Activated naive CD8-positive, alpha-beta T cell treated with anti-CD3 and anti-CD28 coated beads for 36 hours (primary cell): ENCODE measurements at regions not wholly inside any gene's neighbourhood (a gene's known extent, or its start where the extent isn't known, plus 50 kb on each side); places are given as distances from the start of the nearest gene placed in this dataset.

Source experiments
- DNase-seq: peaks from one replicate; pipeline ENCODE4 v3.0.0; 2021
- H3K27ac Mint-ChIP-seq: one replicate; pipeline ENCODE4 v1.8.0; 2022; ENCODE audit warnings: mild to moderate bottlenecking, moderate library complexity, mixed read lengths
- H3K27me3 Mint-ChIP-seq: one replicate; pipeline ENCODE4 v1.8.0; 2022; ENCODE audit warnings: mild to moderate bottlenecking, mixed read lengths
- H3K36me3 Mint-ChIP-seq: one replicate; pipeline ENCODE4 v1.8.0; 2021; ENCODE audit warnings: mild to moderate bottlenecking, mixed read lengths
- H3K4me1 Mint-ChIP-seq: one replicate; pipeline ENCODE4 v1.8.0; 2021; ENCODE audit warnings: mixed read lengths
- H3K4me3 Mint-ChIP-seq: one replicate; pipeline ENCODE4 v1.8.0; 2022; ENCODE audit warnings: mild to moderate bottlenecking, moderate library complexity, mixed read lengths
- H3K9me3 Mint-ChIP-seq: one replicate; pipeline ENCODE4 v1.8.0; 2022; ENCODE audit warnings: mixed read lengths

DNA sequence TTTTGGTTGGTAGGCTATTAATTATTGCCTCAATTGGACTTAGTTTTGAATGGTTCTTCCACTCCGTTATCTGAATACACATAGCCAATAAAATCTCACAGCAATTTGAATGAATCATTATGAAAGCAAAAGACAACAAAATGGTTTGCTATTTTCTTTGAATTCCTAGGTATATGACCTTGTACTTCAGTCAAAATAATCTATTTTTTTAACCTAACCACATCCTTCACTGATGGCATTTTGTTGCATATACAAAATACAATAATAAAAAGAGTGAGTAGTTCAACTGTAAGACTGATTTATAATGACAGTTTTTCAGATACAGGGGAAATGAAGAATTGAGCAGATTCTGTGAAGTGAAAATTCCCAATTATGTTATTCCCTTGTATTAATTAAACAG, 433.1 kb downstream of the HTR7 start:
- no peaks in the 10 kb centered on the region for H3K27me3 Mint-ChIP-seq
- no peak for DNase-seq
- H3K9me3 Mint-ChIP-seq, result peaks cover 9% of the 10 kb centered on the region
- H3K36me3 Mint-ChIP-seq, result no peaks in the 10 kb centered on the region
- no peak overlapping the region for H3K4me3 Mint-ChIP-seq
- H3K27ac Mint-ChIP-seq, result no peak overlapping the region
- no peaks in the 10 kb centered on the region for H3K4me1 Mint-ChIP-seq

DNA sequence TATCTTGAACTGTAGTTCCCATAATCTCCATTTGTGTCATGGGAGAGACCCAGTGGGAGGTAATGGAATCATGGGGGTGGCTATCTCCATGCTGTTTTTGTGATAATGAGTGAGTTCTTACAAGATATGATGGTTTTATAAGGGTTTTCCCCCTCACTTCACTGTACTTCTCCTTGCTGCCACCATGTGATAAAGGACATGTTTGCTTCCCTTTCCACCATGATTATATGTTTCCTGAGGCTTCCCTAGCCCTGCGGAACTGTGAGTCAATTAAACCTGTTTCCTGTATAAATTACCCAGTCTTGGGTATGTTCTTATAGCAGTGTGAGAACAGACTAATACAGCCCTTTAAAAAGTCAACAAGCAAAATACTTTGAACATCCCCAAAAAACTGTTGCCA, 427.7 kb downstream of the HTR7 start:
- H3K4me3 Mint-ChIP-seq, result no peak overlapping the region

DNA sequence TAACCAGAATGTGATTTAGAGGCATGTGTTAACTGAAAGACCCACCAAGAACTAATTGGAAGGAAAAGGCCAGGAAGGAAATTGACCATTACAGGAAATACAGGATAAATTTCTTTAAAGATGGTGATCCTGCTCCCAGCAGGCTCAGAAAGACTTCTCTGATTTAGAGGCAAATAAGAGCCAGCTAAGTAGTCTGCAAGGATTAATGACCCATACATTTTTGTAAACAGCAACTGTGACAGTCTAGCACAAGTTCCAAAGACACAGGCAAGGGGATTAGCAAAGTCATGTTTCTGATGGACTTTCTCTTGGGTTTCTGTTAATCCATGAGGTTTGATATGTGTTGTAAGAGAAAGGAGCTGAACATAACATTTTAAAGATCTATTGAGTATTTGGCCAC, 425.0 kb downstream of the HTR7 start:
- Mint-ChIP-seq H3K27ac (no peak overlapping the region), H3K4me1 (no peaks in the 10 kb centered on the region), H3K27me3 (no peaks in the 10 kb centered on the region), H3K36me3 (no peaks in the 10 kb centered on the region), H3K4me3 (no peak overlapping the region), H3K9me3 (no peaks in the 10 kb centered on the region)
- no peak for DNase-seq

More for the DNA sequence above, 427.7 kb downstream of the HTR7 start:
- DNase-seq, result no peak
- Mint-ChIP-seq H3K9me3 (peaks cover 5% of the 10 kb centered on the region), H3K36me3 (no peaks in the 10 kb centered on the region), H3K27me3 (no peaks in the 10 kb centered on the region), H3K4me1 (no peaks in the 10 kb centered on the region), H3K27ac (no peak overlapping the region)

DNA sequence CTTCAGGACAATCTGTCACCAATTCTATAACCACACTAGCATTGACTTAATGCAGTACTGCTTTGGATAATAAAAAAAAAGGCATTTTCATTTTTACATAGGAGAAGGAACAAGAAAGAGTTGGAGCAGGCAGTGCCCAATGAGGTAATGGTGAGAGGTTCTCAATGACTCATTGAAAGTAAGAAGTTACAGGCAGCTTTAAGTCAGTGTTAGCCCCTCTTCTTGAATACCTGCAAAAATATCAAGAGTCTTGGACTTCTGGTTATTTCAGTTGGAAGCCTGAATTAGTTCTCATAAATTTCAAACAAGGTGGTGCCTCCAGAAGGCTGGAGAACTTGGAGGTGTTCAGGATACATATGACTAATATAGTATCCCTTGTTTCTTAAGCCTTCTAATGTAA, 422.5 kb downstream of the HTR7 start:
- Mint-ChIP-seq H3K4me3 (no peak overlapping the region), H3K27me3 (no peaks in the 10 kb centered on the region), H3K36me3 (no peaks in the 10 kb centered on the region), H3K9me3 (peaks cover 3% of the 10 kb centered on the region), H3K27ac (no peak overlapping the region), H3K4me1 (no peaks in the 10 kb centered on the region)
- DNase-seq, result no peak

DNA sequence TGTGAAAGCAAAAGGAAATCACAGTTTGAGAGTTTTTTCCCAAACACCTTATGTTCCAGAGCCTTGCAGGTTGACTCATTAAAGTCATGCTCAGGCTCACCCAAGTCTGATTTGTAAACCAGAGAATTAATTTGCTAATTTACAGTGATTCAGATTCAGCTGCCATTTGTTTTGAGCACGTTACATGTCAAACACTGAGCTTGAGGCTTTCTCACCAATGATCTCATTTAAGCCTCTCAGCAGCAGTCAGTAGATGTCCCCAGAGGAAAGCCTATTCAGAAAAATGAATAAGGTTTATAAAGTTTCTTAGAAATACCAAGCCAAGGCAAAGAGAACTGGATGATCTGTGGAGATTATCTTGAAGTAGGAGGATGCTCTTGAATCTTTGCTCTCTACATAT, 420.4 kb downstream of the HTR7 start:
- Mint-ChIP-seq H3K27ac (no peak overlapping the region), H3K4me1 (no peaks in the 10 kb centered on the region), H3K9me3 (peaks cover 11% of the 10 kb centered on the region)

DNA sequence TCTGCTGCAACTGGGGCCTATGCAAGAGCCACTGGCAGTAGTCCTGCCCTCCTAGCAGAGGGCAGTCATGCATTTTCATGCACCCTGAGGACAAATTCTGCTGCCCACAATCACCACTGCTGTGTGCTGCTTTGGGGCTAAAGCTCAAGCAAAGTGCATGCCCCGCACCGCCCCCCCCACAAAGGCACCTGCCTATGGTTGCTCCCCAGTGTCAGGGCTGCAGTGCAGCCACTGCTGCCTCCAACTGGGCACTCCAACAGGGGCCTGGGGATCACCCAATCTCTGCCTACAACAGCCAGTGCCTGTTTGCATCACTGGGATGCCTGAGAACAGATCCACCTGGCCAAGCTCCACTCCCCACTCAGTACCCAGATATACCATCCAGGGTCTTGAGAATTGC, 417.0 kb downstream of the HTR7 start:
- DNase-seq, result no peak
- Mint-ChIP-seq H3K4me3 (no peak overlapping the region), H3K9me3 (peaks cover 19% of the 10 kb centered on the region), H3K4me1 (no peaks in the 10 kb centered on the region), H3K36me3 (no peaks in the 10 kb centered on the region), H3K27ac (no peak overlapping the region), H3K27me3 (no peaks in the 10 kb centered on the region)

More for the DNA sequence above, 420.4 kb downstream of the HTR7 start:
- no peak overlapping the region for H3K4me3 Mint-ChIP-seq
- H3K36me3 Mint-ChIP-seq, result no peaks in the 10 kb centered on the region
- no peak for DNase-seq
- H3K27me3 Mint-ChIP-seq, result no peaks in the 10 kb centered on the region

DNA sequence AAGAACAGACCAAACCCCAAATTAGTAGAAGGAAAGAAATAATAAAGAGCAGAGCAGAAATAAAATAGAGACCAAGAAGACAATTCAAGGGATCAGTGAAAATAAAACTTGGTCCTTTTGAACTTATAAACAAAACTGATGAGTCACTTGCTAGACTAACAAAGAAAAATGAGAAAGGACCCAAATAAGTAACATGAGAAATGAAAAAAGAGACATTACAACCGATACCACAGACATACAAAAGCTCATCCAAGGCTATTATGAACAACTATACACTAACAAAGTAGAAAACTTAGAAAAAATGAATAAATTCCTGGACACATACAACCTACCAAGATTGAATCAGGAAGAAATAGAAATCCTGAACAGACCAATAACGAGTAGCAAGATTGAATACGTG, 414.5 kb downstream of the HTR7 start:
- DNase-seq, result no peak
- Mint-ChIP-seq H3K4me3 (no peak overlapping the region), H3K4me1 (no peaks in the 10 kb centered on the region), H3K27ac (no peak overlapping the region), H3K27me3 (no peaks in the 10 kb centered on the region), H3K9me3 (peaks cover 20% of the 10 kb centered on the region), H3K36me3 (no peaks in the 10 kb centered on the region)

DNA sequence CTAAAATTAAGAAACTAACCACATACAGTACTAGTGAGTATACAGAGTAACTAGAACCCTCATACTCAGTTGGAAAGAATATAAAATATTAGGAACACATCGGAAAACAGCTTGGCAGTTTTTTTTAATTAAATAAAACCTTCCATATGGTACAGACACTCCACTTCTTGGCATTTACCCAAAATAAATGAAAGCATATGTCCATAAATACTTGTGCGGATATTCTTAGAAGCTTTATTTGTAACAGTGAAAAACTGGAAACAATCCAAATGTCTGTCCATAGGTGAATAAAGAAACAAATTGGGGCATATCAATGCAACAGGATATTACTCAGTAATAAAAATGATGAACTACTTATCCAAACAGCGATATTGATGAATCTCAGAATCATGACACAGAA, 410.0 kb downstream of the HTR7 start:
- no peak for DNase-seq

DNA sequence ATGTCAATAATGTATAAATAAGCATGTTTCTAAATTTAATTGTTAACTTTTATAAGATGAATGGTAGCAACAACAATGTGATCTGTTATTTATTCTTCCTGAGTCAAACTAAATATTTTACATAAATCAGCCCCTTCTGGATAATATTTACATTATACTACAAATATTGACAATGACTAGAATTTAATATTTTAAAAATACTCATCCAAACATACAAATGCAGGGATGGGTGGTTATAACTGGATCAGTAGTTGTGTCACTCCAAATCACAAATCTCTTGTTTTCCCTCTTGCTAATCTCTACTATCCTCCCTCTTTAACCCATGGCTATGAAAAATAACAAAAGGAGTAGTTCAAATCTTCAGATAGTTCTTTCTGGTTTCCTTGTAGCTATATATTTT, 407.0 kb downstream of the HTR7 start:
- no peak overlapping the region for H3K27ac Mint-ChIP-seq

More for the DNA sequence above, 410.0 kb downstream of the HTR7 start:
- no peaks in the 10 kb centered on the region for H3K36me3 Mint-ChIP-seq
- H3K9me3 Mint-ChIP-seq, result peaks cover 8% of the 10 kb centered on the region
- H3K4me3 Mint-ChIP-seq, result no peak overlapping the region
- no peak overlapping the region for H3K27ac Mint-ChIP-seq
- no peaks in the 10 kb centered on the region for H3K27me3 Mint-ChIP-seq
- H3K4me1 Mint-ChIP-seq, result no peaks in the 10 kb centered on the region

DNA sequence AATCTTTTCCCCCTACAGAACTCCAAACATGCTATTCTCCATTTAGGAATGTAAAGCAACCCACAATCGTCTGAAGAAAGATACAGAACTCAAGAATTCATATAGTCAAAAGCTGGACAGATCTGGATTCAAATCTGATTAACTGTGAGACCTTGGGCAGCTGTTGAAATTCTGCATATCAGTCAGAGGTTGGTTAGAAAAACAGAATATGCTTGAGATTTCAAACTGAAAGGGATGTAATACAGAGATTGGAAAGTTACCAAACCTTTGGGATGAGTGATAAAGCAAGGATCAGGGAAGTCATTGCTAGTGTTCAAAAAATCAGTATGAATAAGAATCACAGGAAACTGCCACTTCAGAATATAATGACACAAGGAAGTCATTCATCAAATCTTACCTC, 406.6 kb downstream of the HTR7 start:
- DNase-seq, result no peak
- Mint-ChIP-seq H3K36me3 (no peaks in the 10 kb centered on the region), H3K4me1 (no peaks in the 10 kb centered on the region), H3K27me3 (no peaks in the 10 kb centered on the region), H3K27ac (no peak overlapping the region), H3K4me3 (no peak overlapping the region), H3K9me3 (peaks cover 1% of the 10 kb centered on the region)

More for the DNA sequence above, 407.0 kb downstream of the HTR7 start:
- Mint-ChIP-seq H3K9me3 (peaks cover 1% of the 10 kb centered on the region), H3K4me3 (no peak overlapping the region), H3K4me1 (no peaks in the 10 kb centered on the region), H3K27me3 (no peaks in the 10 kb centered on the region), H3K36me3 (no peaks in the 10 kb centered on the region)
- DNase-seq, result no peak

DNA sequence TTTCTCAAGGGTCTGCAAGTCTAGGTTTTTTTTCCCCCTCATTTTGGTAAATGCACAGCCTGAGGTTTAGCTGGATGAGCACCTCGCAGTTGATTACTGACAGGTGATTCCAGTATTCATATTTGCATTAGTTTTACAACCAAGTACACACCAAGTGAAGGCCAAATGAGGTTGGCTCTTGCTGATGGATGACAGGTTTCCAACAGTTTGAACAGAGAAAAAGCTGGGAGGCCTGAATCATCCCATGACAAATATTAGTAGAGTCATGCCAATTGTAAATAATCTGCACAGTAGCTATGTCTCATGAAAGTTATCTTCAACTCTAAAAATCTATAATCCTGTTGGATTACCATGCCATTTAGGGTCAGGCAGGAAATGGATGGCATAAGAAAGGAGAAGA, 399.8 kb downstream of the HTR7 start:
- H3K4me3 Mint-ChIP-seq, result no peak overlapping the region
- DNase-seq, result no peak
- peaks cover 3% of the 10 kb centered on the region for H3K27me3 Mint-ChIP-seq
- no peaks in the 10 kb centered on the region for H3K9me3 Mint-ChIP-seq
- no peaks in the 10 kb centered on the region for H3K4me1 Mint-ChIP-seq
- no peaks in the 10 kb centered on the region for H3K36me3 Mint-ChIP-seq
- H3K27ac Mint-ChIP-seq, result no peak overlapping the region

DNA sequence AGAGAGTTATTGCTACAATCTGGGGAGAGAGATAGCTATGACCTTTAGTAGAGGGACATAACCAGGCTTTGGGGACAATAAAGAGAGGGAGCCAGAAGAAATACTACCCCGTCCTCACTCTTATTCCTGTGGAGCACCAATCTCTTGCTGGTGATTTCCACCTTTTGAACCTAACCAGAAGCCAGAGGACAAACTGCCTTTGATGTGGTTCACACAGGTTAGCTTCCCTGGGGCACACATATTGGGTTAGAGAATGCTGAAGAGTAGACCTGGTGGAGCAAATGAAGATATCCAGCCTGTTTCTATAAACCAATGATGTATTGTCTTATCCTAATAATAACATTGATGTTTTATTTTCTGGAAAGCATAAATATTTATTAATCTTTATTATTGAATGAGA, 399.3 kb downstream of the HTR7 start:
- Mint-ChIP-seq H3K27me3 (peaks cover 3% of the 10 kb centered on the region), H3K4me1 (no peaks in the 10 kb centered on the region), H3K36me3 (no peaks in the 10 kb centered on the region), H3K4me3 (no peak overlapping the region), H3K9me3 (no peaks in the 10 kb centered on the region), H3K27ac (no peak overlapping the region)
- no peak for DNase-seq

DNA sequence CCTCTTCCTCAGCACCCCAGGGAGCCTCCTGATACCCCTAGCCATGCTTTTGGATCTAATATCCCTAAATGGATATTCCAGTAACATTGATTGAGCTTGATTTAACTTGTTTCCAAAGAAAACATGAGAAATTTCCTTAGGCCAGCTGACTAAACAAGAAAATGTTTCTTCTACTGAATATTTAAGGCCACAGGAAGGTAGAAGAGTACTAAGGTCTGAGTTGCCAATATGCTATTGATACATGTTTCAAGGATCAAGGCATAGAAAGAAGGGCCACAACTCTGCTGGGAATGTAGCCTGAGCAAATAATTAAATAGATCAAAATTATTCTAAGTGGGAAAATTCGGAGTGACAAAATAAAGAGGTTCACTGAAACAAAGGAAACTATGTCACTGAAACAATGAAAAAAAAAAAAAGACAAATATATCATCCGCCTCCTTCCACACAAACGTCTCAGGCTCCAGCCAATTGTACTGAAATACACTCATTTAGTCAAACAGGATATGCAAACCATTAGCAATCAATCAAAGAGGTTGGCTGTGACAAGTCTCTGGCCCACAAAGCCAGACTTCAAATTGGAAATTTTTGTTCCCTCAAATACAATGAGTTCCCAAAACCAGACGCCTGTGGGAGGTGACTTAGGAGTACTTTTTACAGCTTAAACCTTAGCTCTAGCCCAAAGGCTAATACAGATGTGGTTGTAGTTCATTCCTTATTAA, 396.2 kb downstream of the HTR7 start:
- Mint-ChIP-seq H3K9me3 (no peaks in the 10 kb centered on the region), H3K4me3 (no peak overlapping the region), H3K27ac (no peak overlapping the region), H3K36me3 (no peaks in the 10 kb centered on the region), H3K4me1 (no peaks in the 10 kb centered on the region), H3K27me3 (peaks cover 3% of the 10 kb centered on the region)
- no peak for DNase-seq

DNA sequence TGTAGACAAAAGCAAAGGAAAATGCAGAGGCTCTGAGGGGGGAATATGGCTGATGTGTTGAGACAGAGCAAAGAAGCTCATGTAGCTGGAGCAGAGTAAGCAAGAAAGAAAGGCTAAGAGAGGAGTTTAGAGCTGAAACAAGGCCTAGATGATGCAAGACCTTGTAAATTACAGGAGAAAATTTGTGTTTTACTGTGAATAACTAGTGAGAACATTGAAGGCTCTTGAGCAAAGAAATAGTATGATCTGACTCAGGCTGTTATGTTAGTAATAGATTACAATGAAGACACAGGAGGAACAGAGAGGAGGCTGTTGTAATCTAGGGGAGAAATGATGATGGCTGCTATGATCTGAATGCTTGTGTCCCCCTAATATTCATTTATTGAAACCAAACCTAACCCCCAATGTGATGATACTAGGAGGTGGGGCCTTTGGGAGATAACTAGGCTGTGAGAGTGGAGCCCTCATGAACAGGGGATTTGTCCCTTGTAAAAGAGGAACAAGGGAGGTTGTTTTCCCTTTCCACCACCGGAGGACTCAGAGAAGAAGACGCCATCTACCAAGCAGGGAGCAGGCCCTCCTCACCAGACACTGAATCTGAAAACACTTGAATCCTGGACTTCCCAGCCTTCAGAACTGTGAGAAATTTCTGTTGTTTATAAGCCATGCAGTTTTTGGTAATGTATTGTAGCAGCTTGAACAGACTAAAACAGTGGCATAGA, 394.9 kb downstream of the HTR7 start:
- H3K36me3 Mint-ChIP-seq, result no peaks in the 10 kb centered on the region
- no peak for DNase-seq
- H3K27ac Mint-ChIP-seq, result no peak overlapping the region
- no peak overlapping the region for H3K4me3 Mint-ChIP-seq
- H3K27me3 Mint-ChIP-seq, result peaks cover 3% of the 10 kb centered on the region
- H3K4me1 Mint-ChIP-seq, result no peaks in the 10 kb centered on the region
- no peaks in the 10 kb centered on the region for H3K9me3 Mint-ChIP-seq

DNA sequence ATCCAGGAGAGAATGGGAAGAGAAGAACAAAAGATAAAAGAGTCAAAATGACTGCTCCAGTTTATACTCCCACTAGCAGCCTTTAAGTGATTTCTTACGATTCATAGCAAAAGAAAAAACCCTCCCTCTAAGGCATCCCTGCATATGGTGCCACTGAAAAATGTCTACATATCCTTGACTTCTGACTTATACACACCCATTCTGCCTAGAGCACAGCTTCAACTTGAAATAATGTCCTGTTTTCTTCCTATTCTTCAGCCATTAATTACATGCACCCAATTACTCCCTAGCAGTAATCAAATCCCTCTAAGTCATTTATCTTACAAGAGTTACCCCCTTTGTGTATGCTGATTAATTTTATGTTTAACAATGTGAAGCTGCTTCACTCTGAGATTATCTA, 393.5 kb downstream of the HTR7 start:
- Mint-ChIP-seq H3K27me3 (no peaks in the 10 kb centered on the region), H3K9me3 (no peaks in the 10 kb centered on the region), H3K27ac (no peak overlapping the region), H3K4me1 (no peaks in the 10 kb centered on the region), H3K36me3 (no peaks in the 10 kb centered on the region), H3K4me3 (no peak overlapping the region)
- no peak for DNase-seq

DNA sequence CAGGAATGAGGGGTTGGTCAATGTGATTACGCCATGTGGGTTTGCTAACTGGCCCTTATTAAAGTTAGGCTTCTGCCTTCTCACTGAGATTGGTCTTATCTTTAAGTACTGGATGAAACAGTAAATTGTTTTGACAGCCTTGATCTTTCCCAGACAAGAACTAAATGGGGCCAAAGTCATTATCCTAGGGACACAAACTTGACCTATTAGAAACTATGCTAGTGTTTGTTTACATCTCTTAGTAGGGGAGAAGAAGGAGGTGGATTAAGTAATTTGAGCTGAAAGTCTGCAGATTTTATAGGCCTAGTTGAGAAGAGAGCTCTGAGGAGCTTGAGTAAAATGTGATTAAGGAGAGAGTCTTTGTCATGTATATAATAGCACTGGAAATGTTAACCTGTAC, 386.9 kb downstream of the HTR7 start:
- H3K36me3 Mint-ChIP-seq, result no peaks in the 10 kb centered on the region
- H3K9me3 Mint-ChIP-seq, result peaks cover 7% of the 10 kb centered on the region
- H3K4me1 Mint-ChIP-seq, result no peaks in the 10 kb centered on the region
- DNase-seq, result no peak
- no peak overlapping the region for H3K27ac Mint-ChIP-seq
- no peak overlapping the region for H3K4me3 Mint-ChIP-seq
- no peaks in the 10 kb centered on the region for H3K27me3 Mint-ChIP-seq
